ENCODE measurements at regions not wholly inside any gene's neighbourhood (a gene's known extent, or its start where the extent isn't known, plus 50 kb on each side); places are given as distances from the start of the nearest gene placed in this dataset.
"Not testable (repeated sequence)": the region's sequence is repeated elsewhere in the genome, so short reads cannot be mapped to it uniquely, and the experiment has no call there.

DNA sequence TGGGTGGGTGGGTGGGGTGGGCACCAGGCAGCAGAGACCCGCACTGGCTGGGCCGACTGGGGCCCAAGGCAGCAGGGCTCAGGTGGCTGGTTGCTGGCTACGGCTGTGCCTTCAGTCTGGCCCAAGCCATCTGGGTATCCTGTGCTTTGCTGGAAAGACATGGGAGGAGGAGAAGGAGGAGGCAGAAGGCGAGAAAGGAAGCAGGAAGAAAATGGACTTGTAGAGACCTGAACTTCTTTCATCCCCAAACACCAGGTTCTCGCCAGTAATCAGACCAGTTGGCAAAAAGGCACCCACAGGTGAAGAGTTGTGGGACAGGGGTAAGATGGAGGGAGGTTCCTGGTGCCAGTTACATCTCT is 78.8 kb downstream of the IGLL1 start:
- CTCF ChIA-PET = no interaction called here
- POLR2A ChIA-PET = no interaction called here
- no peak for DNase-seq (ENCODE audit: extremely low spot score)
- TF ChIP-seq, protein P1, sequence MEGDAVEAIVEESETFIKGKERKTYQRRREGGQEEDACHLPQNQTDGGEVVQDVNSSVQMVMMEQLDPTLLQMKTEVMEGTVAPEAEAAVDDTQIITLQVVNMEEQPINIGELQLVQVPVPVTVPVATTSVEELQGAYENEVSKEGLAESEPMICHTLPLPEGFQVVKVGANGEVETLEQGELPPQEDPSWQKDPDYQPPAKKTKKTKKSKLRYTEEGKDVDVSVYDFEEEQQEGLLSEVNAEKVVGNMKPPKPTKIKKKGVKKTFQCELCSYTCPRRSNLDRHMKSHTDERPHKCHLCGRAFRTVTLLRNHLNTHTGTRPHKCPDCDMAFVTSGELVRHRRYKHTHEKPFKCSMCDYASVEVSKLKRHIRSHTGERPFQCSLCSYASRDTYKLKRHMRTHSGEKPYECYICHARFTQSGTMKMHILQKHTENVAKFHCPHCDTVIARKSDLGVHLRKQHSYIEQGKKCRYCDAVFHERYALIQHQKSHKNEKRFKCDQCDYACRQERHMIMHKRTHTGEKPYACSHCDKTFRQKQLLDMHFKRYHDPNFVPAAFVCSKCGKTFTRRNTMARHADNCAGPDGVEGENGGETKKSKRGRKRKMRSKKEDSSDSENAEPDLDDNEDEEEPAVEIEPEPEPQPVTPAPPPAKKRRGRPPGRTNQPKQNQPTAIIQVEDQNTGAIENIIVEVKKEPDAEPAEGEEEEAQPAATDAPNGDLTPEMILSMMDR (IDR thresholded peaks at IDR 0.05; ENCODE audit: control extremely low read depth, extremely low read depth, low read depth, missing control alignments) = no peak

DNA sequence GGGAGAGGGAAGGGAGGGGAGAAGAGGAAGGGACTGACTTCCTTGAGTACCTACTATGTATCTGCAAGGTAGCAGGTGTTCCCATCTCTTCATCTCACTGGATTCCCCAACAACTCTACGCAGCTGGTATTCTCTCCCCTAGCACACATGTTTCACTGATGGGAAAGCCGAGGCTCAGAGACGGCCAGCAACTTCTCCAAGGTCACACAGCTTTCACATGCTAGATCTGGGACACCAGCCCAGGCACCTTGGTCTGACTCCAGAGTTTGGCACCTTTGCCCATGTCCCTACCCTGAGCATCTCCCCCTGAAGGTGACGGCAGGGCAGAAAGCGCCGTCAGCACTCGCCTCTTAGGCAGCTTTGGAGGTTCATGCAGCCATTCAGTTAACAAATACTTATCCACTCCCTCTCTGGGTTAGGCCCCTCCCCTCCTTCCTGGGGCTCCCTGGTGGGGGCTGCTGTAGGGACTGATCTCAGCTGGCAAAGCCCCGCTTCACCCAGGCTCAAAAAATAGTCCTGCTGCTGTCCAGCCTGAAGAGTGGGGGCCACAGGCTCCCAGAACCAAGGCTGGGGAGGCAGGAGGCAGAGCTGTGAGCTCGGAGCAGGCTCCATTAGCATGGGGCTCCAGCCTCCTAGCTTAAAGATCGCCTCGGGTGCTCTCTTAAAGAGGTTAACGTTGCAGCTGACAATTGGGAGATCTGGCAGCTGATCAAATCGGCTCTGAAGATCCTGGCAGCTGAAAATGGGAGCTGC is 79.4 kb downstream of the IGLL1 start:
- no peak for DNase-seq (ENCODE audit: extremely low spot score)
- TF ChIP-seq, protein P1 (IDR thresholded peaks at IDR 0.05; ENCODE audit: control extremely low read depth, extremely low read depth, low read depth, missing control alignments) = no peak
- POLR2A ChIA-PET = no interaction called here
- CTCF ChIA-PET = no interaction called here

DNA sequence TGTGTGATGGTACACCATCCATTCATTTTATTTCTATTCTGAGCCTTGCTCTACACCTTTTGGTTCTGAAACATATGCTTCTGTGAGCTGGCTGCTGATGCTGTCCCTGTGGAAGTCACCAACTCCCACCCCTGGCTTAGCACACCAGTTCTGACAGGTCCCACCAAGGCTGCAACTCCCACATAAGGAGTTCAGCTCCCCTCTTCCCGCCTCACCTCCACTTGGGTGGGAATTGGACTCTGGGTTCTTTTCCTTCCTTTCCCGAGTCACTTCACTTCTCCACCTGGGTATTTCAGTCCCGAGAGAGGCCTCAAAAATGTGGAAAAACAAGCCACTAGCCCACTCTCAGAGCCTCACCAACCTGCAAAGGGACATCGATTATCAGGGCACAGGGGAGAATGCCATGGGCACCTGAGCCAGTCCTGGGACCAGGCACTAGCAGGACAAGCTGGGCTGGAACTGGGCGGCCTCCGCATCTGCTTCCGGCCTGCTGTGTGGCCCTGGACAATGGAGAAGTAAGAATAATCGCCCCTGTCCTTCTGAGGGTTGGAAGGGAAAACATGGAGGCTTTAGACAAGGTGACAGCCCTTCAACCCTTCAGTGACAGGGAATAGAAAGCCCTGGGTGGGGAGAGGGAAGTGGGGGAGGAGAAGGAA is 80.1 kb downstream of the IGLL1 start:
- TF ChIP-seq, protein P1 (IDR thresholded peaks at IDR 0.05; ENCODE audit: control extremely low read depth, extremely low read depth, low read depth, missing control alignments) = no peak
- CTCF ChIA-PET = no interaction called here
- POLR2A ChIA-PET = no interaction called here
- DNase-seq (ENCODE audit: extremely low spot score) = no peak

DNA sequence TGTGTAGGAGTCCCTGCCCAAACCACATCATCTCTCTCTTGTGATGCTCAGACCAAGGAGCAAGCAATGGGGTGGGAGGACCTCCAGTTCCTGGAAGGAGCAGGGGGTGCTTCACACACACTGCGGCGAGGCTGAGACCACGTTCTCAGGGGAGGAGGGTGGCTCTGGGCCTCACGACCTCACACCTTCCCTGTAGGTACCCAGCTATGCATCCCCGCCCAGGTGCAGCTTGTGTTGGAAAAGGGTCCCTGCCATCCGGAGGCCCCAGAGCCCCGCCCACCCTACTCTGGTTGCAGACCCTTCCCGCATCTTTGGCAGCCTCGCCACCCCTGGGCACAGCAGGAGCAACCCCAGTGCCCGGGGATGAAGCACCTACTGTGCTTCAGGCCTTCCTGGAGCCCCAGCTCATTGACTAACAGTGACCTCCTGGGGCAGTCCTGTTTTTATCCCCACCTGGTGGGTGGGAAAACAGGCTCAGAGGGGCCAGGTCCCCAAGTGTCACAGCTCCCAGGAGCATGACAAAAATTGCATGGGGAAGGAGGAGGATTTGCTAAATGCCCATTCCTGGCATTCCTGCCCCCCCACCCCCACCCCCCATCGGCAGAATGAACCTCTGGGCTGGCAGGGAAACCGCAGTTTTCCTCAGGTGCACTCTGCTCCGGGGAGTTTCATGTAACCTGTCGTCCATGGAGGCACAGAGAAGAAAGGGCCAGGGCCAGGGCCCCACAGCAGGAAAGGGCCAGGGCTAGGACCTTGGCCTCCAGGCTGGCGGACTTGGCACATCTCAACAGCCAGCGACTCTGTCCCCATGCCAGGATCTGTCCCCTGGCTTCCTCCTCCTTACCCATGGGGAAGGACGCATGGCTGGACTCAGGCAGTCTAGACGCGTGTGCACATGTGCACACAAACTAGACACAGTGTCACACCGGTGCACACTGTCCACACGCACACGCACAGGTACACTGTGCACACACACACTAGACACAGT is 81.0 kb downstream of the IGLL1 start:
- TF ChIP-seq, protein P1 (IDR thresholded peaks at IDR 0.05; ENCODE audit: control extremely low read depth, extremely low read depth, low read depth, missing control alignments) = no peak
- POLR2A ChIA-PET = no interaction called here
- no peak for DNase-seq (ENCODE audit: extremely low spot score)
- CTCF ChIA-PET = no interaction called here

DNA sequence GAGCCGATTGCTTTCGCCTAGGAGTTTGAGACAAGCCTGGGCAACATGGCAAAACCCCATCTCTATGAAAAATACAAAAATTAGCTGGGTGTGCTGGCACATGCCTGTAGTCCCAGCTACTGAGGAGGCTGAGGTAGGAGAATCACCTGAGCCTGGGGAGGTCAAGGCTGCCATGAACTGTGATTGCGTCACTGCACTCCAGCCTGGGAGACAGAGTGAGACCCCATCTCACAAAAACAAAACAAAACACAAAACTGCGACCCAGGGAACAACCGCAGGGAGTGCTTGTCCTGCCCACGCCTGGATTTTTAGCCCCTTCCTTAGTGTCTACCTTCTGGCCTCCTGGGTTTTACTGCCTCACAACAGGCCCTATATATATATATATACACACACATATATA is 82.2 kb downstream of the IGLL1 start:
- DNase-seq (ENCODE audit: extremely low spot score); POLR2A ChIA-PET; CTCF ChIA-PET: not testable (repeated sequence)

DNA sequence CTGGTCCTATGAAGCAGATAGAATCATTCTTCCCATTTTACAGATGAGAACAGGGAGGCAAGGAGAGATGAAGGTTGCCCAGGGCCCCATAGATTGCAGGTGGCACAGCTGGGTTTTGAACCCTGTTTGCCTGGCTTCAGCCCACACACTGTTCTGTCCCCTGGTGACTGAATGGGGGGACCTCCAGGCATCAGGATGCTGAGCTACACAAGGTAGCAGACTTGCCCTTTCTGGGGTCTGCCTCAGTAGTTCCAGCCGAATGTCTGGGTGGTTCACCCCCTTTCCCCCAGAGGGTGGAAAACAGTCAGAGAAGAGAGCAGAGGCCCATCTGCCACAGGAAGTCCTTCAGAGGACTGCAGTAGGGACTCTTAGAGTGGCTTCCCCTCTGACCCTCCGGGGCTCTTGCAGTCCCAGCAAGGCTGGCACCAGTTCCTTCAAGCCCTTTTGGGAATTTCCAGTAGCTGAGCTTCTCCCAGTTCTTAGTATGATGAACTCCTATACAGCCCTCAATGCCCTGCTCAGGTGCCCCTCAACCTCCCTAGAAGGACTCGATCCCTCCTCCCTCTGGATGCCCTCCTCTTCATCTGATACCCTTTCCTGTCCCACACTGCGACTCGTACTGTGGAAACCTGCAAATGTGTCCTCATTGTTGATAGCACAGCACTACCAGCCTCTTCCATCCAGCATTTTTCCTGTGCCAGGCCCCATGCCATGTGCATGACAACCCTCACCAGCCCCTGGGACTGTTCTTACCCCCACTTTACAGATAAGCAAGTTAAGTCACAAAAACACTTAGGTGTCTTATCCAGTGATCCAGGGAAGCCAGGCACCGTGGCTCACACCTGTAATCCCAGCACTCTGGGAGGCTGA is 82.8 kb downstream of the IGLL1 start:
- TF ChIP-seq, protein P1 (IDR thresholded peaks at IDR 0.05; ENCODE audit: control extremely low read depth, extremely low read depth, low read depth, missing control alignments) = no peak
- CTCF ChIA-PET = no interaction called here
- POLR2A ChIA-PET = no interaction called here

More for the DNA sequence above, 82.8 kb downstream of the IGLL1 start:
- DNase-seq (ENCODE audit: extremely low spot score) = no peak

Data from GM10248 (cell line).